ENCODE measurements at regions not wholly inside any gene's neighbourhood (a gene's known extent, or its start where the extent isn't known, plus 50 kb on each side); places are given as distances from the start of the nearest gene placed in this dataset.

DNA sequence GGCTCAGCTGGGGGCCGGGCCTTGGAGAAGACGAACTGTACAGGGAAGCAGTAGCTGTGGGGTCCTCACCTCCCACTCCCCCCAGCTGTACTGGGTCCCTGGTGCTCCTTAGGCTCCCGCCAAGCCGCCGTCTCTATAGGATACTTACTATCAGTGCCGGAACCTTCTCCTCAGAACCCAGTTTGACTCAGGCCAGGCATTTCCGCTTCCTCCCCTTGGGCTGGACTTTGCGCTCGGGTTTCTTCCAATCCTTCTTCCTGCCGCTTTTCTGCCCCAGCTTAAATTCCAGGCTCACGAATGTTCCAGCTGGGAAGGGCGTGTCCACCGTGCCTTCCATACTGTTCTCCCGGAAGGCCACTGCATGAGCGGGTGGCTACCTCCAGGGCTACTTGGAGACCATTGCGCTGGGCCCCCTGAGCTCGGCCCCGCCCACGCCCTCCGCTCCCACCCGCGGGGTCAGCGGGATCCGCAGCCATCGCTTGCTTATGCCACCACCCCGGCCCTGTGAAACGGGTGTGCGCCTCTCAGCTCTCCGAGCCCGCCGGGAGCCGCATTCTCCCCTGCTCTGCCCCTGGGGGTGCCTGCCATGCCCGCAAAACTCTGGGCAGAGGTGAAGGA is 1795.9 kb downstream of the TP53TG3F start:
- WGBS, 2 donors, result 66 to 78% methylated on average over 33 of the region's 33 CpGs
- Histone ChIP-seq H3K4me3 (no peak overlapping the region), H3K9me3 (peaks cover 0 to 11% (median under 1%) of the 10 kb centered on the region in 4 donors), H3K27ac (no peak overlapping the region), H3K27me3 (no peaks in the 10 kb centered on the region), H3K36me3 (no peaks in the 10 kb centered on the region), H3K4me1 (no peaks in the 10 kb centered on the region)
- DNase-seq, result no peak
- intact Hi-C loops (cut with DNase I), result no loop called here
- TF ChIP-seq CTCF (IDR thresholded peaks at IDR 0.05), result no peak
- TF ChIP-seq POLR2A (IDR thresholded peaks at IDR 0.05), result no peak
- no peak for TF ChIP-seq EP300 (IDR thresholded peaks at IDR 0.05)
- no peak for TF ChIP-seq POLR2AphosphoS5 (IDR thresholded peaks at IDR 0.05)

DNA sequence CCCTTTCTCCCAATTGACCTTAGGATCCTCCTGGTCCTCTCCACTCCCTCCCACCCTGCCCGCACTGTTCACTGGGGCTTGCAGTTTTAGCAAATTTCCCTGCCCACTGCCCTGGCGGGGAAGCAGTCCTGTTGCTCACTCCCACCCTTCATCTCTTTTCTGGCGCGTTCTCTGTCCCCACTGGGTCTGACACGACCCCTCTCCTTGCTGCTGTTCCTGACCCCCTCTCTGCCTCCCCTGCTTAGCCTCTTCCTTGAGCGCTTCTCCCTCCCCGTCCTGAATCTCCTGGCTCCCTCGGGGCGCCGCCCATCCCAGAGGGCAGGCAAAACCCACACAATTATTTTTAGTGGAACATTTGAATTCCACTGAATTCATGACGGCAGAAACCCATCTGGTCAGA is 1796.4 kb downstream of the TP53TG3F start:
- intact Hi-C loops (cut with DNase I), result no loop called here
- H3K36me3 ChIP-seq, result no peaks in the 10 kb centered on the region
- peaks cover 0 to 11% (median under 1%) of the 10 kb centered on the region in 4 donors for H3K9me3 ChIP-seq
- no peak for DNase-seq
- H3K27ac ChIP-seq, result no peak overlapping the region
- H3K4me1 ChIP-seq, result no peaks in the 10 kb centered on the region
- H3K4me3 ChIP-seq, result no peak overlapping the region
- WGBS, 2 donors, result 52 to 65% methylated on average over 11 of the region's 11 CpGs
- H3K27me3 ChIP-seq, result no peaks in the 10 kb centered on the region
- TF ChIP-seq POLR2AphosphoS5 (IDR thresholded peaks at IDR 0.05) (no peak), EP300 (IDR thresholded peaks at IDR 0.05) (no peak), POLR2A (IDR thresholded peaks at IDR 0.05) (no peak), CTCF (IDR thresholded peaks at IDR 0.05) (no peak)

GRCh38 chr16:35258381-35258780 is 1799.0 kb downstream of the TP53TG3F start:
- 77 to 80% methylated on average over 9 of the region's 9 CpGs for WGBS, 2 donors
- Histone ChIP-seq H3K4me3 (no peak overlapping the region), H3K27ac (no peak overlapping the region), H3K4me1 (no peaks in the 10 kb centered on the region), H3K27me3 (no peaks in the 10 kb centered on the region), H3K9me3 (peaks cover 0 to 14% (median 0%) of the 10 kb centered on the region in 4 donors), H3K36me3 (no peaks in the 10 kb centered on the region)
- TF ChIP-seq POLR2A (IDR thresholded peaks at IDR 0.05) (no peak), POLR2AphosphoS5 (IDR thresholded peaks at IDR 0.05) (no peak), EP300 (IDR thresholded peaks at IDR 0.05) (no peak), CTCF (IDR thresholded peaks at IDR 0.05) (no peak)
- no peak for DNase-seq
- intact Hi-C loops (cut with DNase I), result no loop called here

GRCh38 chr16:35295856-35296255 is 1836.4 kb downstream of the TP53TG3F start:
- no peak overlapping the region for H3K4me3 ChIP-seq
- intact Hi-C loops (cut with DNase I), result no loop called here
- H3K36me3 ChIP-seq, result no peaks in the 10 kb centered on the region
- H3K9me3 ChIP-seq, result no peaks in the 10 kb centered on the region
- DNase-seq, result no peak
- no peak overlapping the region for H3K27ac ChIP-seq
- H3K27me3 ChIP-seq, result no peaks in the 10 kb centered on the region
- TF ChIP-seq EP300 (IDR thresholded peaks at IDR 0.05) (no peak), POLR2A (IDR thresholded peaks at IDR 0.05) (no peak), POLR2AphosphoS5 (IDR thresholded peaks at IDR 0.05) (no peak), CTCF (IDR thresholded peaks at IDR 0.05) (no peak)
- no peaks in the 10 kb centered on the region for H3K4me1 ChIP-seq
- WGBS, 2 donors, result 56 to 61% methylated on average over 3 of the region's 3 CpGs

Measured in sigmoid colon (tissue), 6 donors.